ENCODE measurements at regions not wholly inside any gene's neighbourhood (a gene's known extent, or its start where the extent isn't known, plus 50 kb on each side); places are given as distances from the start of the nearest gene placed in this dataset.
A peak's percentile ranks its signal among the peaks of the same experiment; 100 is the strongest.

DNA sequence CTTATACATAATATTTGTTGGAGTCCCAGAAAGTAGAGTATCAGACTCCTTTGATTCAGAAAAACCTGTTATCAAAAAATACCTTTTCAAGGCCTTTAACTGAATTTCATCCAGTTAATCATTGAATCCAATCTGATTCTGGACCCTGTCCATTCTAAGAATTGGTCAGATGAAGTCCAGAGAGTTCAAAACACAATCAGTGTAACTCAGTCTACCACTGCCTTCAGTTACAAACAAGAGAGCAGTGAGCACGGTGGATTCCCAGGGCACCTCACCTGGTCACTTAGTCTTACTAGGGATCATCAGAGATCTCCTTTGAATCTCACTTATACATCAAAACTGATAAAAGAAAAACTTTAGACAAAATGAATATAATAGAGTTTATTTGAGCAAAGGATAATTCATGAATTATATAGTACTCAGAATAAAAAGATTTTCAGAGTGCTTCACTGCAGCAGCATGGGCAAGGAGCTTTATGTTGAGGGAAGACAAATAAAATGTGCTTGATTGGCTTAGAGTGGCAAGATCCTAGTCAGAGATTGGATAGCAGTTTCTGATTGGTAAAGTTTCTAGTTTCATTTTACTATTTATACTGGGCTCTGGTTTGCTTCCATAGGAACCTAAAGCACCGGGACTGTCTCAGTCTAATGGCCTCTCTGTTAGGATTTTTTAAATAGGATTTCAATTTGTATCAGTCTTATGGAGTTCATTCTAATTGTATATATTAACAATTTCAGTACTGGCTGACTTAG is 474.9 kb upstream of the GOLIM4 start:
- DNase-seq, result no peak

GRCh38 chr3:168558728-168559411 is 463.1 kb upstream of the GOLIM4 start:
- no peak for DNase-seq

DNA sequence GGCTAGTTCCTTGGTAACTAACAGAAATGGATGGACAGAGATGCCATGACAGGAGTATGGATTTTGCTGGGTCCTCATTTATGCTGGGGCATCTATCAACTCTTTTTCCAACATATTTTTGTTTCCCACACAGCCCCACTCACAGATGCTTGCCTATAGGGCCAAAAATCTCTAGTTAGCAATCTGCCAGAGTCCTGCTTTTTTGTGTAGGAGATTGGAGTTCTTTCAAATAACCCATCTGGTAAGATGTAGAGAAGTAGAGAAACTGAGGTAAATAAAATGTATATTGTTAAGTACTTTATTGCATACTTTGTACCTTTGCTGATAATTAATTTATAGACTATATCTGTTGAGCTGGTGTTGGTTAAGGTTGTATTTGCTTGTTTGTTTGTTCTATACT is 456.5 kb upstream of the GOLIM4 start:
- DNase-seq, result no peak

GRCh38 chr3:168548719-168549118 is 453.0 kb upstream of the GOLIM4 start:
- no peak for DNase-seq

GRCh38 chr3:168546707-168547106 is 451.0 kb upstream of the GOLIM4 start:
- no peak for DNase-seq

GRCh38 chr3:168545591-168545990 is 449.9 kb upstream of the GOLIM4 start:
- no peak for DNase-seq

GRCh38 chr3:168544097-168544957 is 448.6 kb upstream of the GOLIM4 start:
- no peak for DNase-seq

- DNase-seq, result no peak
These were observed 445.0 kb upstream of the GOLIM4 start for GRCh38 chr3:168540726-168541125.

DNA sequence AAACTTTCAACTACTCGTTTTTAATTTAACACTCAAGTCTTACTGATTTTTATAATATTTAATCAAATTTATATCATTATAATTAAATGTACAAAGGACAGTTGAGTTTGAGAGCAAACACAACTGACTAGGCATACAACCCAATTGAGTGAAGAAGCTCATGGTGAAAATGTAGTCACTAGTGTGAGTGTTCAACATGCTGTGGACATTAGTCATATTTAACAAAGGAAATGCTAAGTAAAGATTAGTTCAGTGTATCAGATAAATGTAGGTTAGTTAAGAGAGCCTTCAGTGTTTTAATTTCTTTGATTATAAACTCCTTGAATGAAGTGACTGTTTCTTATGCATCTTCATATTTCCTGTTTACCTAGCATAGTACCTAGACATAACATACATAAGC is 444.2 kb upstream of the GOLIM4 start:
- no peak for DNase-seq

DNA sequence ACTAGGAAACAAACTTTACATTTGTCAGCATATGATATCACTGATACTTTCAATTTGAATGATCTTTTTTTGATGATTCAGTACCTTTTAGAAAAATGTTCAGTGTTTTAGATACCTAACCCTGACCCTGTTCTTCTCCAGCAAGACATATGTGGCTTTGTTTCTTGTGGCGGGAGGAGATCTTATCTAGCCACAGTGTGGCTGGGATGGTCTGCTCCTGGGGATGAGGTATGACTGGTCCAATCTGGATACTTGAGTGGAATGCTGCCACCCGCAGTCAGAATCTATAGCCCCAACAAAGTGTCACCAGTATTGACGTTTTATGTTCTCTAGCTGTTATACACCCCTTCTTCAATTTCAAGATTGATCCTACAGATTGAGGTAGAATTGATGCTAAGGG is 439.0 kb upstream of the GOLIM4 start:
- no peak for DNase-seq

GRCh38 chr3:168533600-168533999 is 437.9 kb upstream of the GOLIM4 start:
- no peak for DNase-seq

- DNase-seq, result no peak
These were observed 436.4 kb upstream of the GOLIM4 start for GRCh38 chr3:168532135-168532534.

DNA sequence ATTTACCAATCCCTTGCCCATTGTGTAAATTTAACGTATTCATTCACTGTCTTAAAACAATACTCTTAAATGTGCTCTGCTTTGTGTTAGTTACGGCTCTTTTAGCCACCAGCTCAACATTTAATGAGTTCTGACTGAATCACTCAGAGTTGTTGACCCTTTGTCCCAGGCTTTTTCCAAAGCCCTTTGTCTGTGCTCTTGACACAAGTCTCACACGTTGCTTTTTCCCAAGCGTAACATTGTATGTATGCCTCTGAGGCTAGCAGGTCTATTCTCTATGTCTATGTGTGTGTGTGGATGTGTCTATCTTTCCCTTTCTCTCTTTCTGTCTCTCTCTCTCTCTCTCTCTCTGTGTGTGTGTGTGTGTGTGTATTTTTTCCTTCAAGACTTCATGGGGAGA is 435.4 kb upstream of the GOLIM4 start:
- DNase-seq, result no peak

DNA sequence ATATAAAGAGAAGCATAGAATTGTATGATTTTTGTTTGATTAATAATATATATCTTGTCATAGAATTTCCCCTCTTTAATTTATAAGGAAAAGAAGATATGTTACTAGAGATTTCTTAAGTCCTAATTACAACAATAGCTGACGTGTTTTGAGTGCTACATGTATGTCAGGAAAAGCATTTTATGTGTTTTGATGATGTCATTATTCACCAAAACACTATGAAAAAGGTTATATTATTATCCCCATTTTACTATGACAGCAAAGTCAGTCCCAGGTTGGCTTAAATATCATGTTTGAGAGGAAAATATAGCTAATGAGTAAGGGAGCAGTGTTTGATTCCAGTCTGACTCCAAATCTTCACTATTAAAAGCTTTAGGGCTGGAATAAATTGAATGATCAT is 428.4 kb upstream of the GOLIM4 start:
- no peak for DNase-seq

DNA sequence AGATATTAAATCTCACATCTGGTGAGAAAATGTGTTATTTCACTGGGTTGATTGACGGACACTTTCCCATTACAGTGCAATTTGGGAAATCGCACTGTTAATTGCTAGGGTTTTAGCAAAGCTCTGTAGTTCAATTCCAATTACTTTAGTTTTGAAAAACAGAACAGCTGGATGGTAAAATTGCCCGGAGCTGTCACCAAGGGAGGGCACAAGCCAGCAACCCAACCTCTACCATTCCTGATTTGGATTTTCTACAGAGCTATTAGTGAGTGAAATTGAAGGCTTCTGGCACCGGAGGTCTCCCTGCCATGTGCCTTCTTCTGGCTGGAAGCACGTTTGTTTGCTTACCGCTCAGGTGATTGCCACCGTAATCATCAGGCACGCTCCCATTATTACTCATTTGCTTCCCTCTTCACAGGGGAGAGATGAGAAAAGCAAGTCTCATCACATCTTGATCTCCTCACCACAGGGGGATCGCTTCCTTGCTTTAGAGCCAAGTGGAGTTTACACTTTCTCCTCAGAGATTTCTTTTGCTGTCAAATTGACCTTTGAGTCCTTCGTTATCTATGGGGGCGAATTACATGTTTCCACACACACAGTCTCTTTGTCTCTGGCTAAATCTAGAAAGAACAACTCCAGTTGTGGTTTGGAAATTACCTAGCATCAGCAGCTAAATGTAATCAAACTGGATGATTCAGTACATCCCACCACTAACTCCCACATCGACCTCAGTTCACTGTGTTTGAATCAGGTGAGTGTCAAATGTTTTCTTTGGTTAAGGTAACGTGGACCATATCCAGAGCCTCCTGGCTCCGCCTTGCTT is 421.7 kb upstream of the GOLIM4 start:
- no peak for DNase-seq

- no peak for DNase-seq
These were observed 418.5 kb upstream of the GOLIM4 start for GRCh38 chr3:168514252-168514651.

DNA sequence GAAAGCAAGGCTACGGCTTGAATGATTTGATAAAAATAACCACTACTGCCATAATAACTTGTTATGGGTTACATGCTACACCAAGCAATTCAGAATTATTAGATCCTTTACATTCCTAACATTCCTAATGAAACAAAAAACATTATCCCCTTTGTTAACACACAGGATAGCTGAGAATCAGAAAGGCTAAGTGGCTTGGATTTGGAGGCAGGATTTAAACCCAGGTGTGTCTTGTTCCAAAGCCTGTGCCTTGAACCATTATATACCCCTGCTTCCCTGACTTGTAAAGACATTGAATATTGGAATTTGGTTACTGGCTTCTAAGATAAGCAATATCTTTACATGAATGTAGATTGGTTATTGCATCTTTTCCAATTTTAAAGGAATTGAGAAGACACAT is 417.1 kb upstream of the GOLIM4 start:
- DNase-seq, result no peak

- peak; percentile 28 to 63 for DNase-seq
These were observed 415.8 kb upstream of the GOLIM4 start for GRCh38 chr3:168511428-168512014.

GRCh38 chr3:168506589-168506988 is 410.9 kb upstream of the GOLIM4 start:
- no peak for DNase-seq

- no peak for DNase-seq
These were observed 405.8 kb upstream of the GOLIM4 start for GRCh38 chr3:168501570-168501969.

GRCh38 chr3:168498194-168498593 is 402.5 kb upstream of the GOLIM4 start:
- no peak for DNase-seq

GRCh38 chr3:168497741-168498140 is 402.0 kb upstream of the GOLIM4 start:
- no peak for DNase-seq
